ENCODE measurements at regions not wholly inside any gene's neighbourhood (a gene's known extent, or its start where the extent isn't known, plus 50 kb on each side); places are given as distances from the start of the nearest gene placed in this dataset.

DNA sequence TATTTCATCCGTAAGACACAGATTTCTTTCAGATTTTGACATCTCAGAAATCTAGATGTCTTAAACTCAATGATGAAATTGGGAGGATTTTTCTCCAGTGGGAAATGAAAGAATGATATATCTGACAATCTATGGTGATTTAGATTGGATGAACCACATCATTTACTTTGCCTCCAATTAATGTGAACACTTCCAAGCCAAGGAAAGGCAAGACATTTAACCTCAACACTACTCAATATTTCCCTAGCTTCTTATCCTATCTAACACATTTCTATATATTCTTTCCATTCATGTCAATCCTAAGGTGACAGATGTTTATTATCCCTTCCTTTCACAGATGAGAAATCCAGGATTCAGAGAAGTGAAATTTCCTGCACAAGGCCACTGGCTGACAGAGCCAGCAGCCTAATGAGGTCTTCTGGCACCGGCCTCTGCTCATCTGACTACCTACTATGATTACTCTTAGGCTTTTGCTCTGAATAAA, 327.6 kb downstream of the IRS1 start:
- H3K27me3 Mint-ChIP-seq (ENCODE audit: insufficient read depth, low read depth, poor library complexity), result no peaks in the 10 kb centered on the region
- Histone ChIP-seq H3K4me3 (no peak overlapping the region), H3K27ac (ENCODE audit: low read depth) (no peak overlapping the region), H3K36me3 (ENCODE audit: insufficient read depth) (no peaks in the 10 kb centered on the region), H4K20me1 (replicated peaks; ENCODE audit: insufficient read depth) (no peaks in the 10 kb centered on the region), H3K27me3 (ENCODE audit: insufficient read depth) (no peaks in the 10 kb centered on the region), H3K4me1 (ENCODE audit: insufficient read depth) (no peaks in the 10 kb centered on the region), H3K4me2 (no peak overlapping the region), H2AFZ (no peak overlapping the region), H3F3A (replicated peaks; ENCODE audit: low read depth) (no peaks in the 10 kb centered on the region), H3K79me2 (replicated peaks; ENCODE audit: insufficient read depth) (no peaks in the 10 kb centered on the region), H3K9me2 (ENCODE audit: insufficient read depth) (peaks cover 12% of the 10 kb centered on the region)
- H3K4me1 Mint-ChIP-seq, result no peaks in the 10 kb centered on the region; the same call in 2 of the 3 replicates
- H3K4me3 Mint-ChIP-seq, result no peak overlapping the region
- DNase-seq (ENCODE audit: low spot score), result no peak
- no peaks in the 10 kb centered on the region; the same call in 1 of the 3 replicates for H3K36me3 Mint-ChIP-seq (ENCODE audit: low read depth)
- TF ChIP-seq EZH2 (IDR thresholded peaks at IDR 0.05; ENCODE audit: low read depth, unreplicated experiment) (no peak), ZNF331 (CRISPR knock-in tag; IDR thresholded peaks at IDR 0.05; ENCODE audit: low read depth) (no peak), CREB1 (CRISPR knock-in tag; IDR thresholded peaks at IDR 0.05; ENCODE audit: low read depth) (no peak), ZNF114 (CRISPR knock-in tag; IDR thresholded peaks at IDR 0.05) (no peak), NANOG (IDR thresholded peaks at IDR 0.05; ENCODE audit: borderline replicate concordance) (no peak), POLR2AphosphoS5 (IDR thresholded peaks at IDR 0.05; ENCODE audit: low read depth) (no peak), STAT1 (IDR thresholded peaks at IDR 0.05; ENCODE audit: unreplicated experiment) (no peak), EZH2phosphoT487 (IDR thresholded peaks at IDR 0.05; ENCODE audit: unreplicated experiment) (no peak), JUNB (IDR thresholded peaks at IDR 0.05; ENCODE audit: unreplicated experiment) (no peak)
- TF ChIP-seq, protein P1, sequence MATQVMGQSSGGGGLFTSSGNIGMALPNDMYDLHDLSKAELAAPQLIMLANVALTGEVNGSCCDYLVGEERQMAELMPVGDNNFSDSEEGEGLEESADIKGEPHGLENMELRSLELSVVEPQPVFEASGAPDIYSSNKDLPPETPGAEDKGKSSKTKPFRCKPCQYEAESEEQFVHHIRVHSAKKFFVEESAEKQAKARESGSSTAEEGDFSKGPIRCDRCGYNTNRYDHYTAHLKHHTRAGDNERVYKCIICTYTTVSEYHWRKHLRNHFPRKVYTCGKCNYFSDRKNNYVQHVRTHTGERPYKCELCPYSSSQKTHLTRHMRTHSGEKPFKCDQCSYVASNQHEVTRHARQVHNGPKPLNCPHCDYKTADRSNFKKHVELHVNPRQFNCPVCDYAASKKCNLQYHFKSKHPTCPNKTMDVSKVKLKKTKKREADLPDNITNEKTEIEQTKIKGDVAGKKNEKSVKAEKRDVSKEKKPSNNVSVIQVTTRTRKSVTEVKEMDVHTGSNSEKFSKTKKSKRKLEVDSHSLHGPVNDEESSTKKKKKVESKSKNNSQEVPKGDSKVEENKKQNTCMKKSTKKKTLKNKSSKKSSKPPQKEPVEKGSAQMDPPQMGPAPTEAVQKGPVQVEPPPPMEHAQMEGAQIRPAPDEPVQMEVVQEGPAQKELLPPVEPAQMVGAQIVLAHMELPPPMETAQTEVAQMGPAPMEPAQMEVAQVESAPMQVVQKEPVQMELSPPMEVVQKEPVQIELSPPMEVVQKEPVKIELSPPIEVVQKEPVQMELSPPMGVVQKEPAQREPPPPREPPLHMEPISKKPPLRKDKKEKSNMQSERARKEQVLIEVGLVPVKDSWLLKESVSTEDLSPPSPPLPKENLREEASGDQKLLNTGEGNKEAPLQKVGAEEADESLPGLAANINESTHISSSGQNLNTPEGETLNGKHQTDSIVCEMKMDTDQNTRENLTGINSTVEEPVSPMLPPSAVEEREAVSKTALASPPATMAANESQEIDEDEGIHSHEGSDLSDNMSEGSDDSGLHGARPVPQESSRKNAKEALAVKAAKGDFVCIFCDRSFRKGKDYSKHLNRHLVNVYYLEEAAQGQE (IDR thresholded peaks at IDR 0.05; ENCODE audit: unreplicated experiment), result no peak
- TF ChIP-seq, protein P2, sequence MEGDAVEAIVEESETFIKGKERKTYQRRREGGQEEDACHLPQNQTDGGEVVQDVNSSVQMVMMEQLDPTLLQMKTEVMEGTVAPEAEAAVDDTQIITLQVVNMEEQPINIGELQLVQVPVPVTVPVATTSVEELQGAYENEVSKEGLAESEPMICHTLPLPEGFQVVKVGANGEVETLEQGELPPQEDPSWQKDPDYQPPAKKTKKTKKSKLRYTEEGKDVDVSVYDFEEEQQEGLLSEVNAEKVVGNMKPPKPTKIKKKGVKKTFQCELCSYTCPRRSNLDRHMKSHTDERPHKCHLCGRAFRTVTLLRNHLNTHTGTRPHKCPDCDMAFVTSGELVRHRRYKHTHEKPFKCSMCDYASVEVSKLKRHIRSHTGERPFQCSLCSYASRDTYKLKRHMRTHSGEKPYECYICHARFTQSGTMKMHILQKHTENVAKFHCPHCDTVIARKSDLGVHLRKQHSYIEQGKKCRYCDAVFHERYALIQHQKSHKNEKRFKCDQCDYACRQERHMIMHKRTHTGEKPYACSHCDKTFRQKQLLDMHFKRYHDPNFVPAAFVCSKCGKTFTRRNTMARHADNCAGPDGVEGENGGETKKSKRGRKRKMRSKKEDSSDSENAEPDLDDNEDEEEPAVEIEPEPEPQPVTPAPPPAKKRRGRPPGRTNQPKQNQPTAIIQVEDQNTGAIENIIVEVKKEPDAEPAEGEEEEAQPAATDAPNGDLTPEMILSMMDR (conservative IDR thresholded peaks at IDR 0.05; ENCODE audit: low read depth in 2 of 2), result no peak
- TF ChIP-seq, protein P3, sequence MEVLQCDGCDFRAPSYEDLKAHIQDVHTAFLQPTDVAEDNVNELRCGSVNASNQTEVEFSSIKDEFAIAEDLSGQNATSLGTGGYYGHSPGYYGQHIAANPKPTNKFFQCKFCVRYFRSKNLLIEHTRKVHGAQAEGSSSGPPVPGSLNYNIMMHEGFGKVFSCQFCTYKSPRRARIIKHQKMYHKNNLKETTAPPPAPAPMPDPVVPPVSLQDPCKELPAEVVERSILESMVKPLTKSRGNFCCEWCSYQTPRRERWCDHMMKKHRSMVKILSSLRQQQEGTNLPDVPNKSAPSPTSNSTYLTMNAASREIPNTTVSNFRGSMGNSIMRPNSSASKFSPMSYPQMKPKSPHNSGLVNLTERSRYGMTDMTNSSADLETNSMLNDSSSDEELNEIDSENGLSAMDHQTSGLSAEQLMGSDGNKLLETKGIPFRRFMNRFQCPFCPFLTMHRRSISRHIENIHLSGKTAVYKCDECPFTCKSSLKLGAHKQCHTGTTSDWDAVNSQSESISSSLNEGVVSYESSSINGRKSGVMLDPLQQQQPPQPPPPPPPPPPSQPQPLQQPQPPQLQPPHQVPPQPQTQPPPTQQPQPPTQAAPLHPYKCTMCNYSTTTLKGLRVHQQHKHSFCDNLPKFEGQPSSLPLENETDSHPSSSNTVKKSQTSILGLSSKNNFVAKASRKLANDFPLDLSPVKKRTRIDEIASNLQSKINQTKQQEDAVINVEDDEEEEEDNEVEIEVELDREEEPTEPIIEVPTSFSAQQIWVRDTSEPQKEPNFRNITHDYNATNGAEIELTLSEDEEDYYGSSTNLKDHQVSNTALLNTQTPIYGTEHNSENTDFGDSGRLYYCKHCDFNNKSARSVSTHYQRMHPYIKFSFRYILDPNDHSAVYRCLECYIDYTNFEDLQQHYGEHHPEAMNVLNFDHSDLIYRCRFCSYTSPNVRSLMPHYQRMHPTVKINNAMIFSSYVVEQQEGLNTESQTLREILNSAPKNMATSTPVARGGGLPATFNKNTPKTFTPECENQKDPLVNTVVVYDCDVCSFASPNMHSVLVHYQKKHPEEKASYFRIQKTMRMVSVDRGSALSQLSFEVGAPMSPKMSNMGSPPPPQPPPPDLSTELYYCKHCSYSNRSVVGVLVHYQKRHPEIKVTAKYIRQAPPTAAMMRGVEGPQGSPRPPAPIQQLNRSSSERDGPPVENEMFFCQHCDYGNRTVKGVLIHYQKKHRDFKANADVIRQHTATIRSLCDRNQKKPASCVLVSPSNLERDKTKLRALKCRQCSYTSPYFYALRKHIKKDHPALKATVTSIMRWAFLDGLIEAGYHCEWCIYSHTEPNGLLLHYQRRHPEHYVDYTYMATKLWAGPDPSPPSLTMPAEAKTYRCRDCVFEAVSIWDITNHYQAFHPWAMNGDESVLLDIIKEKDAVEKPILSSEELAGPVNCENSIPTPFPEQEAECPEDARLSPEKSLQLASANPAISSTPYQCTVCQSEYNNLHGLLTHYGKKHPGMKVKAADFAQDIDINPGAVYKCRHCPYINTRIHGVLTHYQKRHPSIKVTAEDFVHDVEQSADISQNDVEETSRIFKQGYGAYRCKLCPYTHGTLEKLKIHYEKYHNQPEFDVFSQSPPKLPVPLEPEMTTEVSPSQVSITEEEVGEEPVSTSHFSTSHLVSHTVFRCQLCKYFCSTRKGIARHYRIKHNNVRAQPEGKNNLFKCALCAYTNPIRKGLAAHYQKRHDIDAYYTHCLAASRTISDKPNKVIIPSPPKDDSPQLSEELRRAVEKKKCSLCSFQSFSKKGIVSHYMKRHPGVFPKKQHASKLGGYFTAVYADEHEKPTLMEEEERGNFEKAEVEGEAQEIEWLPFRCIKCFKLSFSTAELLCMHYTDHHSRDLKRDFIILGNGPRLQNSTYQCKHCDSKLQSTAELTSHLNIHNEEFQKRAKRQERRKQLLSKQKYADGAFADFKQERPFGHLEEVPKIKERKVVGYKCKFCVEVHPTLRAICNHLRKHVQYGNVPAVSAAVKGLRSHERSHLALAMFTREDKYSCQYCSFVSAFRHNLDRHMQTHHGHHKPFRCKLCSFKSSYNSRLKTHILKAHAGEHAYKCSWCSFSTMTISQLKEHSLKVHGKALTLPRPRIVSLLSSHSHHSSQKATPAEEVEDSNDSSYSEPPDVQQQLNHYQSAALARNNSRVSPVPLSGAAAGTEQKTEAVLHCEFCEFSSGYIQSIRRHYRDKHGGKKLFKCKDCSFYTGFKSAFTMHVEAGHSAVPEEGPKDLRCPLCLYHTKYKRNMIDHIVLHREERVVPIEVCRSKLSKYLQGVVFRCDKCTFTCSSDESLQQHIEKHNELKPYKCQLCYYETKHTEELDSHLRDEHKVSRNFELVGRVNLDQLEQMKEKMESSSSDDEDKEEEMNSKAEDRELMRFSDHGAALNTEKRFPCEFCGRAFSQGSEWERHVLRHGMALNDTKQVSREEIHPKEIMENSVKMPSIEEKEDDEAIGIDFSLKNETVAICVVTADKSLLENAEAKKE (CRISPR knock-in tag; IDR thresholded peaks at IDR 0.05), result no peak
- no peak overlapping the region for H3K27ac Mint-ChIP-seq
- H3K9me3 Mint-ChIP-seq, result peaks cover 5% of the 10 kb centered on the region; the same call in 1 of the 3 replicates
- no peak for ATAC-seq
